ENCODE measurements at regions not wholly inside any gene's neighbourhood (a gene's known extent, or its start where the extent isn't known, plus 50 kb on each side); places are given as distances from the start of the nearest gene placed in this dataset.

DNA sequence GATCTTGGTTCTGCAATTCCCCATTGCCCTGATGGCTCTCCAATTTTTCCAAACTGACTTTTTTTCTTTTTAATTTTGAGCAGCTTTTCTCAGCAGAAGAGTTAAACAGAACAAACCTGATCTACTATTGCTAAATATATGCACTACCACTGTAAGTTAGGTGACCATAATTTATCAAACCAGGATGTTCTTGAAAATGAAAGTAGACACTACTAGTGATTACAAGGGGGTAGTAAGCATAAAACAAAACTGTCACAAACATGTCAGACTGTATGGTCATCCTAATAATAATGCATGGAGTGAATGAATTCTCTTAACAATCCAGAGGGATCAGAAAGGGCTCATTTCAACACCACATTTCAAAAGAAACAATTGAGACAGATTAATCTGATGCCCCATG is 183.0 kb upstream of the FOXN3 start:
- TF ChIP-seq, protein P1, sequence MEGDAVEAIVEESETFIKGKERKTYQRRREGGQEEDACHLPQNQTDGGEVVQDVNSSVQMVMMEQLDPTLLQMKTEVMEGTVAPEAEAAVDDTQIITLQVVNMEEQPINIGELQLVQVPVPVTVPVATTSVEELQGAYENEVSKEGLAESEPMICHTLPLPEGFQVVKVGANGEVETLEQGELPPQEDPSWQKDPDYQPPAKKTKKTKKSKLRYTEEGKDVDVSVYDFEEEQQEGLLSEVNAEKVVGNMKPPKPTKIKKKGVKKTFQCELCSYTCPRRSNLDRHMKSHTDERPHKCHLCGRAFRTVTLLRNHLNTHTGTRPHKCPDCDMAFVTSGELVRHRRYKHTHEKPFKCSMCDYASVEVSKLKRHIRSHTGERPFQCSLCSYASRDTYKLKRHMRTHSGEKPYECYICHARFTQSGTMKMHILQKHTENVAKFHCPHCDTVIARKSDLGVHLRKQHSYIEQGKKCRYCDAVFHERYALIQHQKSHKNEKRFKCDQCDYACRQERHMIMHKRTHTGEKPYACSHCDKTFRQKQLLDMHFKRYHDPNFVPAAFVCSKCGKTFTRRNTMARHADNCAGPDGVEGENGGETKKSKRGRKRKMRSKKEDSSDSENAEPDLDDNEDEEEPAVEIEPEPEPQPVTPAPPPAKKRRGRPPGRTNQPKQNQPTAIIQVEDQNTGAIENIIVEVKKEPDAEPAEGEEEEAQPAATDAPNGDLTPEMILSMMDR (conservative IDR thresholded peaks at IDR 0.05) = no peak
- no peak for TF ChIP-seq EZH2 (IDR thresholded peaks at IDR 0.05; ENCODE audit: low read depth)
